ENCODE measurements at regions not wholly inside any gene's neighbourhood (a gene's known extent, or its start where the extent isn't known, plus 50 kb on each side); places are given as distances from the start of the nearest gene placed in this dataset.

DNA sequence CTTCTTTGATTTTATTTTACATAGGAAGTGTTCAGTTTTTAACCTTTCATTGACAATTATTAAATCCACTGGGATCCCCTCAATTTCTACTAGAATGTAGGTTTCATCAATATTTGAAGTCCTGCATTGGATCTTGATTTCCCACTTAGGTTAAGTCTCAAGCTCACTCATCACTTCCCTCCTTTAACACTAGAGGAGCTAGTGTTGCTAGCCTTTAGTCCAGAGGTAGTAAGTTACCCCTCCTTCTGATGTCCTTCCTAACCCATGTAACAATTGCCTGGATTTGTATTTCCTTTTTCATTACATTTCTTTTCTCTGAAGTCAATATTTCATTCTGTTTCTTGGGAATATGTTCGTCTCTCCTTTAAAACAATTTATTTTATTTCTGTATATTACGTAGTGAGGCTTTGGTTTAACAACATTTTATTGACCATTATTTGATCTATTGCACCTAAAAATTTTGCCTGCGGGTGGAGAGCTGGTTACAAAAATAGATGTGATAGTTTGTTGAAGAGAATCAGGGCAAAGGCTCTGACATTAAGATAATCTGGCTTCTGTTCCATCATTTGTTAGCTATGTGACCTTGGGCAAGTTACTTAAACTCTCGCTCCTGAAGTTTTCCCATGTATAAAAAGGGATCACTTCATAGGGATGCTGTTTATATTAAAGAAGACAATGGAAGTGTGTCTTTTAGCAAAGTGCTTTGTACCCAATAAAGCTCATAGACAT lies 833.0 kb downstream of the SLC4A3 start:
- TF ChIP-seq ZFX (IDR thresholded peaks at IDR 0.05; ENCODE audit: borderline replicate concordance) (no peak), CTCF (IDR thresholded peaks at IDR 0.05) (peak; percentile 18)
- no peak overlapping the region for H3K27ac ChIP-seq

GRCh38 chr2:220463876-220464275 lies 836.4 kb downstream of the SLC4A3 start:
- no peak overlapping the region for H3K27ac ChIP-seq
- TF ChIP-seq ZFX (IDR thresholded peaks at IDR 0.05; ENCODE audit: borderline replicate concordance) (no peak), CTCF (IDR thresholded peaks at IDR 0.05) (no peak)

DNA sequence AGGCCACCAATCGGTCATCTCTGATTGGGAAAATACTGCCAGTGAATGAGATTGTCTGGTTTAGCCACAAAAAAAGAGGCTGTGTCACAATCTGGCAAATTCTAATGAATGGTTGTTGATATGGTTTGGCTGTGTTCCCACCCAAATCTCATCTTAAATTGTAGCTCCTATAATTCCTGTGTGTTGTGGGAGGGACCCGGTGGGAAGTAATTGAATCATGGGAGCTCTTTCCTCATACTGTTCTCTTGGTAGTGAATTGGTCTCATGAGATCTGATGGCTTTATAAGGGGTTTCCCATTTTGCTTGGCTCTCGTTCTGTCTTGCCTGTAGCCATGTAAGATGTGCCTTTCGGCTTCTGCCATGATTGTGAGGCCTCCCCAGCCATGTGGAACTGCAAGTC lies 838.3 kb downstream of the SLC4A3 start:
- H3K27ac ChIP-seq: no peak overlapping the region
- no peak for TF ChIP-seq CTCF (IDR thresholded peaks at IDR 0.05)
- no peak for TF ChIP-seq ZFX (IDR thresholded peaks at IDR 0.05; ENCODE audit: borderline replicate concordance)

- TF ChIP-seq CTCF (IDR thresholded peaks at IDR 0.05) (no peak), ZFX (IDR thresholded peaks at IDR 0.05; ENCODE audit: borderline replicate concordance) (no peak)
- no peak overlapping the region for H3K27ac ChIP-seq
Measured at GRCh38 chr2:220466251-220466691, 838.8 kb downstream of the SLC4A3 start.

- TF ChIP-seq ZFX (IDR thresholded peaks at IDR 0.05; ENCODE audit: borderline replicate concordance): no peak
- no peak for TF ChIP-seq CTCF (IDR thresholded peaks at IDR 0.05)
- no peak overlapping the region for H3K27ac ChIP-seq
Measured at GRCh38 chr2:220469201-220469600, 841.8 kb downstream of the SLC4A3 start.

DNA sequence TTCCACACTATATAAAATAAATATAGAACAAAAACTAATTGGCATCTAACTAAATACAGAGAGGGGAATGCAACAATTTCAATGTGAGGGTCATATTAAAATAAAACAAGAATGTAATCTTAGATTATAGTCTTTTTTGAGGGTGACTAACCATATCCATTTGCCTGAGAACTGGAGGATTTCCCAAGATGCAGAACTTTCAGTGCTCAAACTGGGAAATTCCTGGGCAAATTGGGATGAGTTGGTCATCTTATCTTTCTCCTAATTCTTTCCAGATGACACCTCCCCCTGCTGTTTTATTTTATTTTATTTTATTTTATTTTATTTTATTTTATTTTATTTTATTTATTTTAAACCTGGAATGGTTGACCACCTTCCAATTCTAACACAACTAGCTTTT lies 846.2 kb downstream of the SLC4A3 start:
- no peak overlapping the region for H3K27ac ChIP-seq
- no peak for TF ChIP-seq CTCF (IDR thresholded peaks at IDR 0.05)

- TF ChIP-seq CTCF (IDR thresholded peaks at IDR 0.05) (no peak), ZFX (IDR thresholded peaks at IDR 0.05; ENCODE audit: borderline replicate concordance) (no peak)
- no peak overlapping the region for H3K27ac ChIP-seq
Measured at GRCh38 chr2:220476877-220477276, 849.4 kb downstream of the SLC4A3 start.

Data from 22Rv1 (cell line).